Smooth muscle cell (in vitro differentiated cells): ENCODE measurements at regions not wholly inside any gene's neighbourhood (a gene's known extent, or its start where the extent isn't known, plus 50 kb on each side); places are given as distances from the start of the nearest gene placed in this dataset.

ENCODE experiments used
- DNase-seq: peaks from one replicate; lab custom pipeline; 2025; ENCODE audit not compliant: unreplicated experiment; lab: John Stamatoyannopoulos, UW
- H2AFZ ChIP-seq: fragments of 200-600 bp; sonication (generic); 2 replicates; pipeline ENCODE4 v1.6.0; 2016; ENCODE audit warnings: antibody characterized with exemption, low read depth, mild to moderate bottlenecking
- H3F3A ChIP-seq: fragments of 200-600 bp; sonication (generic); 2 replicates; pipeline ENCODE4 v1.6.0; 2017; ENCODE audit warnings: antibody characterized with exemption, low read depth
- H3K27ac ChIP-seq: fragments of 200-600 bp; sonication (generic); 2 replicates; pipeline ENCODE4 v1.5.1; 2016; ENCODE audit warnings: low read depth, mild to moderate bottlenecking
- H3K27me3 ChIP-seq: fragments of 200-600 bp; sonication (generic); 2 replicates; pipeline ENCODE4 v1.6.1; 2016; ENCODE audit warnings: low read depth, mild to moderate bottlenecking
- H3K36me3 ChIP-seq: fragments of 200-600 bp; sonication (generic); 2 replicates; pipeline ENCODE4 v1.5.1; 2016; ENCODE audit warnings: low read depth
- H3K4me1 ChIP-seq: fragments of 200-600 bp; sonication (generic); 2 replicates; pipeline ENCODE4 v1.5.1; 2016; ENCODE audit warnings: low read depth
- H3K4me2 ChIP-seq: fragments of 200-600 bp; sonication (generic); 2 replicates; pipeline ENCODE4 v1.6.0; 2016; ENCODE audit warnings: mild to moderate bottlenecking
- H3K4me3 ChIP-seq: fragments of 200-600 bp; sonication (generic); 2 replicates; pipeline ENCODE4 v1.5.1; 2016; ENCODE audit warnings: mild to moderate bottlenecking
- H3K79me2 ChIP-seq: fragments of 200-600 bp; sonication (generic); 2 replicates; pipeline ENCODE4 v1.6.0; 2016; ENCODE audit warnings: low read depth, mild to moderate bottlenecking
- H3K9ac ChIP-seq: fragments of 200-600 bp; sonication (generic); 2 replicates; pipeline ENCODE4 v1.6.0; 2016; ENCODE audit warnings: low read depth
- H3K9me3 ChIP-seq: fragments of 200-600 bp; sonication (generic); replicated peaks from 2 replicates; pipeline ENCODE4 v1.5.1; 2016; ENCODE audit warnings: low read depth
- H4K20me1 ChIP-seq: fragments of 200-600 bp; sonication (generic); 2 replicates; pipeline ENCODE4 v1.6.0; 2016; ENCODE audit warnings: low read depth
- WGBS: methylation state at CpG from one replicate; pipeline ENCODE4 v1.1.7; 2016; ENCODE audit warnings: low lambda C conversion rate; 5-methylcytosine and 5-hydroxymethylcytosine counted together
- TF ChIP-seq, protein P1 (sequence below): fragments of 200-600 bp; sonication (generic); IDR thresholded peaks from 2 replicates; pipeline ENCODE4 v1.5.1; 2017; ENCODE audit warnings: borderline replicate concordance, mild to moderate bottlenecking, antibody characterized with exemption; ENCODE audit not compliant: insufficient read depth, poor library complexity, severe bottlenecking

DNA sequence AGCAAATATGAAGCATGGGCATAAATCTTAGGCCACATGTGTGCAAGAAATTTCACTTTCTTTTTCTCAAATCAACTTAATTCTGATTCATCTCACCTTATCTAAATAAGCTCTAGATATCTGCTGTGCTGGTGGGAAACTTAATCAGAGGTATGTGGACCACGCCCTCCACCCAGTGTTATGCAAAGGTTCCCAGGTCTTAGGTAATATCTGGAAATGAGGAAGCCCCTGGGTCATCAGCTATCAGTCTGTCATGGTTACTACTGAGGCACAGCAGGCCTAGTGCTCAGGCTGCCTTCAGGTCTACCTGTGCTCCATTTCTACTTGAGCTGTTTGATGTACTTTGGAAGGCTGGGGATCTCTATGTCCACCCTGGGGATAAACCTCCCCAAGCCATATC, 134.4 kb upstream of the KCNH8 start:
- H2AFZ ChIP-seq: no peak overlapping the region
- no peaks in the 10 kb centered on the region for H3K36me3 ChIP-seq
- no peaks in the 10 kb centered on the region for H3K79me2 ChIP-seq
- 75% methylated on average over 1 of the region's 1 CpG for WGBS
- DNase-seq: no peak
- H3K9me3 ChIP-seq: no peaks in the 10 kb centered on the region
- no peaks in the 10 kb centered on the region for H3K4me1 ChIP-seq
- no peaks in the 10 kb centered on the region for H3K27me3 ChIP-seq
- no peak overlapping the region for H3K9ac ChIP-seq
- H3K27ac ChIP-seq: no peak overlapping the region
- no peak overlapping the region for H3K4me2 ChIP-seq
- no peaks in the 10 kb centered on the region for H3F3A ChIP-seq
- TF ChIP-seq, protein P1, sequence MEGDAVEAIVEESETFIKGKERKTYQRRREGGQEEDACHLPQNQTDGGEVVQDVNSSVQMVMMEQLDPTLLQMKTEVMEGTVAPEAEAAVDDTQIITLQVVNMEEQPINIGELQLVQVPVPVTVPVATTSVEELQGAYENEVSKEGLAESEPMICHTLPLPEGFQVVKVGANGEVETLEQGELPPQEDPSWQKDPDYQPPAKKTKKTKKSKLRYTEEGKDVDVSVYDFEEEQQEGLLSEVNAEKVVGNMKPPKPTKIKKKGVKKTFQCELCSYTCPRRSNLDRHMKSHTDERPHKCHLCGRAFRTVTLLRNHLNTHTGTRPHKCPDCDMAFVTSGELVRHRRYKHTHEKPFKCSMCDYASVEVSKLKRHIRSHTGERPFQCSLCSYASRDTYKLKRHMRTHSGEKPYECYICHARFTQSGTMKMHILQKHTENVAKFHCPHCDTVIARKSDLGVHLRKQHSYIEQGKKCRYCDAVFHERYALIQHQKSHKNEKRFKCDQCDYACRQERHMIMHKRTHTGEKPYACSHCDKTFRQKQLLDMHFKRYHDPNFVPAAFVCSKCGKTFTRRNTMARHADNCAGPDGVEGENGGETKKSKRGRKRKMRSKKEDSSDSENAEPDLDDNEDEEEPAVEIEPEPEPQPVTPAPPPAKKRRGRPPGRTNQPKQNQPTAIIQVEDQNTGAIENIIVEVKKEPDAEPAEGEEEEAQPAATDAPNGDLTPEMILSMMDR: no peak
- H3K4me3 ChIP-seq: no peak overlapping the region
- H4K20me1 ChIP-seq: no peaks in the 10 kb centered on the region

DNA sequence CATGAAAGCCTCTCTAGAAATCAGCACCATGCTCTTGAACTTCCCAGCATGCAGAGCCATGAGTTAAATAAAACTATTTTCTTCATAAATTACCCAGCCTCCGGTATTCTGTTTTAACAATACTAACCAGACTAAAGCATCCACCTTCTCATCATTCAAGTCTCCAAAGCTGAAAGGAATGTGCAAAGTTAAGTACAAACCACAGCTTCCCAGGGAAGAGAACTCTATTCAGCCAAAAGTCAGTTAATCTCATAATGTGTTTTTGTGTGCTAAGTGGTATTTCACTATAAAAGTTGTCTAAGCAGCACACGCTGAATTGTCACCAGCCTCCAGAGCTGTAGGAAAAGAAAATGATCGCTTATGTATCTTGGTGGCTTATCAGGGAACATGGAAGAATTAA, 135.5 kb upstream of the KCNH8 start:
- Histone ChIP-seq H3K79me2 (no peaks in the 10 kb centered on the region), H3K9ac (no peak overlapping the region), H3K36me3 (no peaks in the 10 kb centered on the region), H3K27ac (no peak overlapping the region), H4K20me1 (no peaks in the 10 kb centered on the region), H3F3A (no peaks in the 10 kb centered on the region), H2AFZ (no peak overlapping the region), H3K4me3 (no peak overlapping the region), H3K9me3 (no peaks in the 10 kb centered on the region), H3K27me3 (no peaks in the 10 kb centered on the region), H3K4me1 (no peaks in the 10 kb centered on the region), H3K4me2 (no peak overlapping the region)
- DNase-seq: no peak
- 90% methylated on average over 3 of the region's 3 CpGs for WGBS
- TF ChIP-seq, protein P1: no peak

DNA sequence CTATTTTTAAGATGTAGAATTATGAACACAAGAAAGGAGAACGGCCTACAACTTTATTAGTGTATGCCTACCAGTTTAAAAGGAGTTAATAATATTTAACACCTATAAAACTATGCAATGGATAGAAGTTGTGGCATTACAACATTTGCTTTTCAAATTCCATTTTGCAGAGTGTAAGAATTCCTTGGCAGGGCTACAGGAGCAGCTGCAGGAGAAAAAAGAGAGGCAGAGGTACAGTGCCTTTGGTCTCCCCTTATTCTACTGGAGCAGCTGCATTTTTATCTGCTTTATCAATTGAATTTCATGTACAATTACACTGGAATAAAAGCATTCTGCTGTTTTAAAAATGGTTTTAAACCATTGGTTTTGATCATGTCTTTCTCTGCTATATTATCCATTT, 145.7 kb upstream of the KCNH8 start:
- Histone ChIP-seq H3F3A (no peaks in the 10 kb centered on the region), H3K4me1 (no peaks in the 10 kb centered on the region), H3K4me3 (no peak overlapping the region), H3K36me3 (no peaks in the 10 kb centered on the region), H3K27ac (no peak overlapping the region), H3K79me2 (no peaks in the 10 kb centered on the region), H2AFZ (no peak overlapping the region), H3K27me3 (no peaks in the 10 kb centered on the region), H3K4me2 (no peak overlapping the region), H4K20me1 (no peaks in the 10 kb centered on the region), H3K9ac (no peak overlapping the region), H3K9me3 (no peaks in the 10 kb centered on the region)
- 91% methylated on average over 1 of the region's 1 CpG for WGBS
- no peak for DNase-seq
- TF ChIP-seq, protein P1: no peak

DNA sequence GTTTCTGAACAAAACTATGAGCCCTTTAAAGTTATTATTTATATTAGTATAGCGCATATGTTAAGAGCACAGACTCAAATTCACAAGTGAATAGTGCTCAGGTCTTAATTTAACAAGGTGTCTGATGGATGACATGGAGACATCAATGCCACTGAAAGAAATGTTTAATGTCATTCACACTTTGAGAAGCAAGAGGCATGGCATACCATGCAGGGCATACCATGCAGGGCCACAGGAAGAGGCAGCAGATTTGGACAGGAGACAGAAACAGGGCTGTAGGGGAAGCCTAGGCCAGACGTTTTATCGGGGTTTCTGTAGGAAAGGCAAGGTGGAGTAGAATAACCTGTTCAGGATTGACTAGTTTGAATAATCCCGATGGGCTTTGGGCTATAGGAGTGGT, 150.2 kb upstream of the KCNH8 start:
- H3K4me1 ChIP-seq: no peaks in the 10 kb centered on the region
- no peak overlapping the region for H3K9ac ChIP-seq
- no peak overlapping the region for H3K4me2 ChIP-seq
- H4K20me1 ChIP-seq: no peaks in the 10 kb centered on the region
- no peaks in the 10 kb centered on the region for H3K79me2 ChIP-seq
- H3K36me3 ChIP-seq: no peaks in the 10 kb centered on the region
- H3K27ac ChIP-seq: no peak overlapping the region
- no peaks in the 10 kb centered on the region for H3K9me3 ChIP-seq
- no peaks in the 10 kb centered on the region for H3K27me3 ChIP-seq
- no peak overlapping the region for H3K4me3 ChIP-seq
- TF ChIP-seq, protein P1: no peak
- no peaks in the 10 kb centered on the region for H3F3A ChIP-seq
- DNase-seq: no peak
- 81% methylated on average over 4 of the region's 4 CpGs for WGBS
- no peak overlapping the region for H2AFZ ChIP-seq
